GM12878 (cell line): ENCODE measurements at regions not wholly inside any gene's neighbourhood (a gene's known extent, or its start where the extent isn't known, plus 50 kb on each side); places are given as distances from the start of the nearest gene placed in this dataset.

ENCODE experiments used
- ATAC-seq: fragments of 200-7000 bp; cut with Tn5 transposase; 3 replicates; pipeline ENCODE4 v1.9.1; 2020; ENCODE audit warnings: mild to moderate bottlenecking, moderate library complexity
- BruUV-seq: library from RNA; stranded (reverse); fragments of 400-500 nt; replicated peaks from 2 replicates; lab custom pipeline; 2021; lab: Mats Ljungman, UMichigan
- CTCF ChIA-PET: fragments of 300-600 bp; sonication (Branson Sonifier 250); formaldehyde crosslinking; extraction: SDS; loops from one replicate; lab custom pipeline; 2021; ENCODE audit warnings: inconsistent platforms; lab: Yijun Ruan, JAX
- POLR2A ChIA-PET: fragments of 350-600 bp; formaldehyde crosslinking; extraction: SDS; loops from one replicate; lab custom pipeline; 2021; ENCODE audit warnings: inconsistent platforms; lab: Charles Lee
- RAD21 ChIA-PET: fragments of 300-600 bp; sonication (Branson Sonifier 250); formaldehyde crosslinking; loops from one replicate; lab custom pipeline; 2023; ENCODE audit warnings: antibody characterized with exemption; ENCODE audit not compliant: unreplicated experiment; lab: Charles Lee
- SMC1A ChIA-PET: fragments of 300-600 bp; sonication (Branson Sonifier 250); formaldehyde crosslinking; loops from one replicate; lab custom pipeline; 2023; ENCODE audit not compliant: unreplicated experiment, uncharacterized antibody; lab: Charles Lee
- DNase-seq: peaks from one replicate; pipeline ENCODE4 v3.0.0-alpha.2; 2011; ENCODE audit warnings: low read depth, low spot score
- FAIRE-seq: peaks from 3 replicates; lab custom pipeline; 2011; peaks lifted over from hg19 to GRCh38; lab: Jason Lieb, UNC
- H2AFZ ChIP-seq: 2 replicates; pipeline ENCODE4 v1.6.0; 2011; ENCODE audit warnings: low read depth, low read length, control low read depth; ENCODE audit not compliant: control insufficient read depth
- H3K27ac ChIP-seq: 2 replicates; pipeline ENCODE4 v1.5.1; 2011; ENCODE audit warnings: control low read depth; ENCODE audit not compliant: control insufficient read depth, insufficient read depth
- H3K27me3 ChIP-seq, 2 experiments: replicated peaks in 1 of 2; 2 replicates each; pipeline versions ENCODE4 v1.6.0 to v1.6.1; 2011; ENCODE audit warnings: low read length in 1 of 2; ENCODE audit not compliant: control insufficient read depth in 2 of 2, insufficient read depth in 2 of 2
- H3K36me3 ChIP-seq, 2 experiments: 2 replicates each; pipeline ENCODE4 v1.5.1; 2011; ENCODE audit warnings: low read length in 1 of 2; ENCODE audit not compliant: control insufficient read depth in 2 of 2, insufficient read depth in 2 of 2
- H3K4me1 ChIP-seq: 2 replicates; pipeline ENCODE4 v1.6.1; 2011; ENCODE audit warnings: mild to moderate bottlenecking, low read length, moderate library complexity, mixed read lengths; ENCODE audit not compliant: control insufficient read depth, insufficient read depth
- H3K4me2 ChIP-seq: 2 replicates; pipeline ENCODE4 v1.6.0; 2011; ENCODE audit warnings: control low read depth; ENCODE audit not compliant: control insufficient read depth, insufficient read depth
- H3K4me3 ChIP-seq: fragments of 200-600 bp; sonication (generic); 2 replicates; pipeline ENCODE4 v1.5.1; 2016
- H3K79me2 ChIP-seq: 2 replicates; pipeline ENCODE4 v1.6.0; 2011; ENCODE audit warnings: low read length; ENCODE audit not compliant: control insufficient read depth, insufficient read depth
- H3K9ac ChIP-seq: 2 replicates; pipeline ENCODE4 v1.8.0; 2011; ENCODE audit warnings: low read length, control low read depth, mixed read lengths; ENCODE audit not compliant: control insufficient read depth, insufficient read depth
- H3K9me3 ChIP-seq: replicated peaks from 3 replicates; pipeline ENCODE4 v1.5.1; 2011; ENCODE audit warnings: mild to moderate bottlenecking, low read length; ENCODE audit not compliant: control insufficient read depth, insufficient read depth
- H4K20me1 ChIP-seq: 2 replicates; pipeline ENCODE4 v1.6.0; 2011; ENCODE audit not compliant: control insufficient read depth, insufficient read depth
- ASH2L ChIP-seq: fragments of 300-600, 200-600 bp; sonication (generic); IDR thresholded peaks from 2 replicates; pipeline ENCODE4 v1.6.1; 2017; ENCODE audit warnings: low read depth, mild to moderate bottlenecking, borderline replicate concordance
- BMI1 ChIP-seq: fragments of 450-650 bp; IDR thresholded peaks from 2 replicates; pipeline ENCODE4 v1.6.1; 2016; ENCODE audit warnings: mild to moderate bottlenecking, moderate library complexity, borderline replicate concordance
- CBFB ChIP-seq: IDR thresholded peaks from 2 replicates; pipeline ENCODE4 v1.6.1; 2016; ENCODE audit warnings: antibody characterized with exemption, low read depth
- CHD1 ChIP-seq: IDR thresholded peaks from 2 replicates; pipeline ENCODE4 v1.6.1; 2012; ENCODE audit warnings: low read depth, low read length, improper control_type of control experiment
- ESRRA ChIP-seq: IDR thresholded peaks from 2 replicates; pipeline ENCODE4 v1.6.1; 2012; ENCODE audit warnings: mild to moderate bottlenecking, low read length, improper control_type of control experiment
- KLF5 ChIP-seq: fragments of 450-650 bp; IDR thresholded peaks from 2 replicates; pipeline ENCODE4 v1.6.1; 2014; ENCODE audit warnings: mild to moderate bottlenecking; ENCODE audit not compliant: partially characterized antibody
- MAX ChIP-seq: IDR thresholded peaks from 2 replicates; pipeline ENCODE4 v1.6.1; 2012; ENCODE audit warnings: low read depth, low read length, improper control_type of control experiment
- MTA2 ChIP-seq: fragments of 450-650 bp; IDR thresholded peaks from 2 replicates; pipeline ENCODE4 v1.6.1; 2016; ENCODE audit warnings: low read depth, mild to moderate bottlenecking, moderate library complexity
- MYB ChIP-seq: fragments of 150-350 bp; IDR thresholded peaks from 2 replicates; pipeline ENCODE4 v1.6.1; 2014; ENCODE audit warnings: mild to moderate bottlenecking, low read depth, low read length, borderline replicate concordance
- NR2C2 ChIP-seq: IDR thresholded peaks from 2 replicates; pipeline ENCODE4 v1.6.1; 2011; ENCODE audit warnings: borderline replicate concordance, low read depth; ENCODE audit not compliant: control insufficient read depth, insufficient read length
- POU2F2 ChIP-seq: IDR thresholded peaks from 3 replicates; pipeline ENCODE4 v1.6.1; 2011; ENCODE audit warnings: low read depth, mild to moderate bottlenecking, low read length, borderline replicate concordance
- SIX5 ChIP-seq: IDR thresholded peaks from 2 replicates; pipeline ENCODE4 v1.6.1; 2011; ENCODE audit warnings: mild to moderate bottlenecking, low read depth, low read length, moderate library complexity; ENCODE audit not compliant: severe bottlenecking
- TARDBP ChIP-seq: IDR thresholded peaks from 2 replicates; pipeline ENCODE4 v1.6.1; 2016; ENCODE audit warnings: borderline replicate concordance
- TBL1XR1 ChIP-seq: IDR thresholded peaks from 2 replicates; pipeline ENCODE4 v1.6.1; 2012; ENCODE audit warnings: low read depth, low read length, improper control_type of control experiment
- ZNF384 ChIP-seq: IDR thresholded peaks from 2 replicates; pipeline ENCODE4 v1.6.1; 2012; ENCODE audit warnings: low read depth, mild to moderate bottlenecking, low read length, improper control_type of control experiment, borderline replicate concordance
- WGBS: methylation state at CpG from one replicate; pipeline ENCODE4 v1.1.6; 2016; ENCODE audit warnings: low lambda C conversion rate; ENCODE audit not compliant: insufficient replicate concordance, insufficient coverage; ENCODE audit errors: missing lambda C conversion rate; 5-methylcytosine and 5-hydroxymethylcytosine counted together
- in situ Hi-C: fragments of 300-500 bp; cut with MboI; formaldehyde crosslinking; loops from 9 replicates; pipeline ENCODE4 v1.14.3; 2018; ENCODE audit warnings: mixed read lengths
- intact Hi-C: fragments of 100-400 bp; cut with micrococcal nuclease; formaldehyde crosslinking; loops from one replicate; pipeline ENCODE4 v1.14.2; 2022; ENCODE audit not compliant: unreplicated experiment

DNA sequence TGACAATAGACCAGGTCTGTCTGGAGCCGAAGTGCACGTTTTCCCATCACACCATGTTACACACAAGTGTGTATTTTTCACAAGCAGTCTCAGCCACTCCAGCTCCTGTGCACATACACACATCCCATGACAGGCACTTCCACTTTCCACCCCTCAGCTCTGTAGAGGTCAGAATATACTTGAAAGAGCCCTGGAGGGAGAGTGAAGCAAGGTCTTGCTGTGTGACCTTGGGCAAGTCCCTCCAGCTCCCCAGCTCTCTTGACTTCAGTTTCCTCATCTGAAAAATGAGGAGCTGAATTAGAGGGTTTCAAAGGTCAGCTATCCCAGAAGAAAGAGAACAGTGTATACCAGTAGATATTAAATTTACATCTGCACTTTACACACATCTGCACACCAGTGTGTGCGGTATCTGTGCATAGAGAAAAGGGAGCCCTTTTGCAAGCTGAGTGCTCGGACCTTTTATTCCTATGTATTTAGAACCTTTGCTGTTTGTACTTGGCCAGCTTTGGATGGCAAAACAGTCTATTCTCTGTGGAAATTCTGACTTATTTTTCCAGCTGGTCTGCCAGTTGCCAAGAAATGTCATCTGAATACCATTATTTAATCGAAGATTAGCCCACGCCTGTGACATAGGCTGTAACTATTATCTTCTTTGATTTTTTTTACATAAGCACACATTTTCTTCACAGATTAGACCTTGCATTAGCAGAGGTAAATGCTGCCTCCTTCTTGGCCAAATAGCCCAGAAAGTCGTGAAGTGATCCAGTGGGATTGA is 528.0 kb downstream of the BNC2 start:
- Histone ChIP-seq H3K27me3 (no peaks in the 10 kb centered on the region), H2AFZ (no peak overlapping the region), H3K9me3 (no peaks in the 10 kb centered on the region), H4K20me1 (no peaks in the 10 kb centered on the region), H3K4me2 (no peak overlapping the region), H3K36me3 (no peaks in the 10 kb centered on the region), H3K9ac (no peak overlapping the region), H3K4me1 (no peaks in the 10 kb centered on the region), H3K27ac (no peak overlapping the region), H3K4me3 (no peak overlapping the region), H3K79me2 (no peaks in the 10 kb centered on the region)
- POLR2A ChIA-PET: no interaction called here
- no peak for TF ChIP-seq POU2F2
- TF ChIP-seq CBFB: no peak
- TF ChIP-seq CHD1: no peak
- TF ChIP-seq TARDBP: no peak
- no peak for TF ChIP-seq KLF5
- no peak for TF ChIP-seq TBL1XR1
- TF ChIP-seq ASH2L: no peak
- no peak for TF ChIP-seq MAX
- TF ChIP-seq NR2C2: no peak
- no peak for TF ChIP-seq MYB
- no peak for TF ChIP-seq BMI1
- TF ChIP-seq SIX5: no peak
- no peak for TF ChIP-seq ZNF384
- no peak for TF ChIP-seq MTA2
- no peak for TF ChIP-seq ESRRA
- RAD21 ChIA-PET: no interaction called here
- WGBS: 16% methylated on average over 7 of the region's 7 CpGs
- intact Hi-C loops: no loop called here
- no peak for DNase-seq
- CTCF ChIA-PET: no interaction called here
- in situ Hi-C loops: no loop called here
- SMC1A ChIA-PET: no interaction called here
- no peak for FAIRE-seq
- no TSS peak for BruUV-seq
- no peak for ATAC-seq
